HG02678 (cell line): ENCODE measurements at regions not wholly inside any gene's neighbourhood (a gene's known extent, or its start where the extent isn't known, plus 50 kb on each side); places are given as distances from the start of the nearest gene placed in this dataset.

Experiments used
- ATAC-seq: cut with Tn5 transposase; IDR thresholded peaks from one replicate; pipeline ENCODE4 v1.9.1; 2021; ENCODE audit warnings: mild to moderate bottlenecking, moderate library complexity; ENCODE audit not compliant: unreplicated experiment

GRCh38 chr5:2027790-2028189 is 145.1 kb upstream of the IRX4 start:
- ATAC-seq, result no peak

GRCh38 chr5:2024986-2025721 is 142.4 kb upstream of the IRX4 start:
- no peak for ATAC-seq

DNA sequence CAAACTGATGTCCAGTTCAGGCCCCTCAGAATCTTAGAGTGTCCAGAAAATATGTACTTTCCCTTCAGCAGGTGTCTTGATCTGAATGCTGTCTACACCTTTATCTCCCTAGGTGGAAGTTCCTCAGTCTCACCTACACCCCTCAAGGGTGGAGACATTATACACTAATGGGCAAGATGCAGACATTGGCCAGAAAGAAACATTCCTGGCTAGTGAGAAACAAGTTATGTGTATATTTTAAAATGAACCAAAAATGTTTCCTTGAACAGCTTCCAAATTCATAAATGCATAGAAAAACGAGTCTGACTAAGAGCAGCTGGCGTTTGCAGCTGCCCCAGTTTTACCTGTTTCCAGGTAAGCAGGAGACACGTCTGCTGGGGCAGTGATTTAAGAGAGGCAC is 140.5 kb upstream of the IRX4 start:
- ATAC-seq, result no peak

DNA sequence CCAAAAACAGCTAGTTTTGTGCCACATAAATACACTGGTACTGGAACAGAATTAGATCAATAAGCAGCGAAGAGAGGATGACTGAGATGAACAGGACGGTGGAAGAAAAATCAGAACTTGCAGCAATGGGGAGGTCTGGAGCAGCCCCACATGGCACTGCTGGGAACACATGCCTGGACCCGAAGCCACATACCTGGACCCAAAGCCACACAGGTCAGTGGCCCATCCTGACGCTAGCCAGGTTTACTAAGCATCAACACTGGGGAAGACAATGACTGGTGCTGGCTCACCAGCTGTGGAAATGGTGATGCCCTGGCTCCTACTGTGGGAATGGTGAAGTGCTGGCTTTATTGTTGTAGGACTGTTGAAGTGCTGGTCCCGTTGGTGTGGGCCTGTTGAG is 139.7 kb upstream of the IRX4 start:
- no peak for ATAC-seq

GRCh38 chr5:2021484-2022176 is 138.9 kb upstream of the IRX4 start:
- ATAC-seq, result no peak

- ATAC-seq, result no peak
Observed at GRCh38 chr5:2020730-2021129, 138.0 kb upstream of the IRX4 start.

GRCh38 chr5:2019716-2020115 is 137.0 kb upstream of the IRX4 start:
- ATAC-seq, result no peak

DNA sequence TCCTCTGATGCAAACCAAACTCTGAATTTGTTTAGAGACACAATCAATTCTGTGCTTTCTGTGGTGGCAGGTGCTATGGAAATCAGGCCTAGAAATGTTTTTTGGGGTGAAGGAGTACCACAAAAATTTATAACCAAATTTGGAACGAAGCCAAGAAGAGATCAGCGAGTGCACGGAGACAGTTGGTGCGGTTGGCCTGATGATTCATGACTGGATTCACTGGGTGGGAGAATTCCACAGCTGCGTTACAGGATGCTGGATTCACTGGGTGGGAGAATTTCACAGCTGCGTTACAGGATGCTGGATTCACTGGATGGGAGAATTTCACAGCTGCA is 135.6 kb upstream of the IRX4 start:
- no peak for ATAC-seq

DNA sequence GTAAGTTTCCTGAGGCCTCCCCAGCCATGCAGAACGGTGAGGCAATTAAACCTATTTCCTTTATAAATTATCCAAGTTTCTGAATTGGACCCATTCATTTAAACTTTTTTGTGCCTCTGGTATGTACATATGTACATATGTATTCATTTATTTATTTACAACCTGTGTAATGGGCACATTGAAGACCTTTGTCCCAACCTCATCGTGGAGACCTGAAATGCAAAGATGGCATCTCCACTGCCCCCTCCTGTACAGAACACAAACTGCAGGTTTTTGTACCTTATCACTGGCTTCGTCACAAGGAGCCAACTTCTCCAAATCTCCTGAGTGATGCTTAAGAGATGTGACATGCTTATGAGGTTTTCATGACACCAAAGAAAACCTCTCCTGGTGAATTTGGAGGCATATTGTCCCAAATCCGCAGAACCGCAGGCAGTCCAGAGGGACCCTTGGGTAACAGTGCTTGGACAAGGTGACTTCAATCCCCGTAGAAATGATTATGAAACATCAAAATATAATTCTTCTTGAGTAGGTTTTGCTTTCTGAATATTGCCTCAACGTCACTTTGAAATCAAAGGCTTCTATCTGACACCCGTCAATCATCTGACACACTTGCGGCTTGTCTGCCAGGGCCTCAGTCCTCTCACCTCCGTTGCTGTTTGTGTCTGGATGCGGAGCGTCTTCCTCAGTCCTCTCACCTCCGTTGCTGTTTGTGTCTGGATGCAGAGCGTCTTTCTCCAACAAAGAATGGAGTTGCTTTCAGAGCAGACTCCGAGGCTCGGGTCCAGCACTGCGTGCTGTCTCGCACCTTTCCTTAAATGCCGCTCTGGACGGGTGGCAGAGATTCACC is 135.0 kb upstream of the IRX4 start:
- ATAC-seq, result no peak

DNA sequence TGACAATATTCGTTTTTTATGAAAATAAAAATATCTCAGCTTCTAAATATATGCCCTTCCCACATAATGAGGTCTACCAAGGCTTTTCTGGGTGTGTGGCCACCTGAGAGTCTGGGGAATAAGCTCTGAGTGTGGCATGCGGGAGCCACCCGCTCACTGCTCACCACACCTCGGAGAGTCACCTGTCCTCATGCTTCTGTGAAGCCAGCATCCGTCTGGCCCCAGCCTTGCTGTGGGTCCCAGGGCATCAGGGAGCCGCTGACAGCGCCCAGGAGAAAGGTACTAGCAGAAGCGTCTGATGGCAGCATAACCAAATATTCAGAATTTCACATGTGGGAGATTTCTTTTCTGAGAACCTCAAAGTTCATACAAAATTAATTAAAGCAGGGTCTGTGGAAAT is 133.2 kb upstream of the IRX4 start:
- ATAC-seq, result no peak

GRCh38 chr5:2015124-2015848 is 132.6 kb upstream of the IRX4 start:
- ATAC-seq, result no peak

DNA sequence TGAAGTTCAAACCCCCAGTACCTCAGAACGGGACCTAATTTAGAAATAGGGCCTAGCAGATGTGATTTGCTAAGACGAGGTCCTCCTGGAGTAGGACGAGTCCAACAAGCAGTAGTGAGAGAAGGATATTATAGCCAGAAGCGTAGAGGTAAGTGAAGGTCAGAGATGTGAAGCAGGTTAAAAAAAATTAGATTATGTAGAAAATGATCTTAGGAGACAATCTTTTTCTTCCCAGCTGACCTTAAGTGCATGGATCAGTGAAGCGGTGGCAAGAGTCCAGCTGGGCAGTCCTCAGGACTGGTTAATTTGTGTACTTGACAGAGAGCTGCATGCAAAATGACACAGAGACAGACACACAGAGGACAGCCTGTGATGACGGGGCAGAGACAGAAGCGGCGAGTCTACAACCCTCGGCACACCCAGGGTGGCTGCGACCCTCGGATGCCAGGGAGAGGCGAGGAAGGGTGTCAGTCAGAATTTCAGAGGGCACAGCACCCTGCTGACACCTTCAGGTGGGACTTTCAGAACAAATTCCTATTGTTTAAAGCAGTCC is 131.4 kb upstream of the IRX4 start:
- ATAC-seq, result no peak

DNA sequence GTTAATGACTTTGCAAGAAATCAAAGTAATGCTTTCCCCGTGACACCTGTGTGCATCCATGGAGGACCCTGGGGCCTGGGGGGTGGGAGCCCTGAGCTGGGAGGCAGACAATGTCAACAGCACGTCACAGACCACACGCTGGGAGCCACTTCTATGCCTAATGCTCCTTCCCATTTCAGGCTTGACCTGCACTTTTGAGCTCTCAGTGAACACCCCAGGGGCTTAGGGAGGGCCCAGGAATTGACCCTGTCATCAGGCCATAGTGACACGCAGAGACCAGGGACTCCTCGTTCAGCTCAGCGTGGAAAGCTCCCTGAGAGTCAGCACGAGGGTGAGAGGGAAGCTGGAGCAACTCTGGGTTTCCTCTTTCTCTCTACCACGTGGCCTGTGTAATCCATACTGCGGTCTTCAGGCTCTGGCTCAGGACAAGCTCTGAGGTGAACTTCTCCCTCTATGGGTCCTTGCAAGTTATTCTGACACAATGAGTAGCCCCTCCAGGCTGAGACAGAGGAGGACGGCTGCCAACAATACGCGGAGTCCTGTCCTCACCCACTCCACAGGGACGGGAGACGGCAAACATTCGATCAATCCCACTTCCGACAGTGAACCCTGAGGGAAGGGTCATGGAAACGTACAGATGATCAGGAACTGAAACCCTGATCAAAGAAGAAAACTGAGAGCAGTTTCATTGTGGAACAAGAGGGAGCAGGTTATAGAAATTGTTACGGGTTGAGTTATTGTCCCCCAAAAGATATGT is 130.8 kb upstream of the IRX4 start:
- no peak for ATAC-seq

- ATAC-seq, result no peak
Observed at GRCh38 chr5:2012885-2013284, 130.2 kb upstream of the IRX4 start.

DNA sequence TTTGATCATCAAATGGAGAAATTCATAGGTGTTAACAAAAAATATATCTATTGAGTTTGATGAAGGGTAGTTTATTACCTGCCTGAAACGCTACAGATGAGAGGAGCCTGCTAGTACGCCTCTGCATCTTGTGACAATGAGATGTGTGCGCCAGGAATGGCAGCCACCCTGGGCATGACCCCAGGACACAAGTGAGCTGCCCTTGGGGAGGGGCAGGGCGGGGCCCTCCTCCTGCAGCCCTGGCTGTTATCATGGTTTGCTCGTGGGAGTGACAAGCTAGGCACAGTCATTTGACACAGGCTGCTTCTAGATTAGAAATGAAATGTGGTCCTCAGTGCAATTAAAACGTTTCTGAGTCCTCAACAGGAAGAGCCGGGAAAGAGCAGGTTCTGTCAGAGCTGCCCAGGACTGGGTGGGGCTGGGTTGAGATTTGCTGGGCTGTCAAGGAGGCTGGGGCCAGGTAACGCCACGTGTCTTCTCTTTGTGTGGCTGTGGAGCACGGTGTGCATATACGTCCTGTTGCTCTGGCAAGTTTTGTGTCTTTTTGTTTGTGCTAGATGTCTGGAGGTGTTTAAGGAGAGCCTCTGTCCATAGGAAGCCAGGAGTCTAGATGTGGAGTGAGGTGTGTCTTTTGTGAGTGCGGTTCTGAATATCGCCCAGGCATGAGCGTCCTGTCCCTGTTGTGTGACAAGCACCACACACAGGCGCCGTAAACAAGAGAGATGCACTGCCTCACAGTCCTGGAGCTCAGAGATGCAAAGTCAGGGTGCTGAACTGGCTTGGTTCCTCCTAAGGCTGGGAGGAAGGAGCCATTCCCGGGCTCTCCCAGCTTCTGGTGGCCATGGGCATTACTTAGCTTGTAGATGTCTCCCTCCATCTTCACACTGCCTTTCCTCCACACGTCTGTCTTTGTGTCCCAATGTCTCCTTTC is 129.0 kb upstream of the IRX4 start:
- ATAC-seq, result no peak

DNA sequence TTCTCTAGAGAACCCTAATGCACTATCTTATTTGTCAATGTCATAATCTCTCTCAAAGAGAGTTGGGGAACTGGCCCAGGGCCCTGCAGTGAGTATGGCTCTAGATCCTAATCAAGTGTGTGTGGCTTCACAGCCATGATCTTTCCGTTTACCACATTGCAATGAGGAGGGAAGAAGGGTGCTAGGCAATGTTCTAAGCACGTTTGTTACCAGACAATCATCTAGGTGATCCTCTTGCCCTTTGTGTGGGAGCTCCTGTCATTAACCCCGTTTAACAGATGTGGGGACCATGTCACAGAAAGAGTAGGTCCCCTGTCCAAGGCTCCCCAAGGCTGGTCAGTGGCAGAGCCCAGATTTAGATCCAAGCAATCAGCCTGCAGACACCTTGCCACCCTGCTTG is 128.2 kb upstream of the IRX4 start:
- ATAC-seq, result no peak

DNA sequence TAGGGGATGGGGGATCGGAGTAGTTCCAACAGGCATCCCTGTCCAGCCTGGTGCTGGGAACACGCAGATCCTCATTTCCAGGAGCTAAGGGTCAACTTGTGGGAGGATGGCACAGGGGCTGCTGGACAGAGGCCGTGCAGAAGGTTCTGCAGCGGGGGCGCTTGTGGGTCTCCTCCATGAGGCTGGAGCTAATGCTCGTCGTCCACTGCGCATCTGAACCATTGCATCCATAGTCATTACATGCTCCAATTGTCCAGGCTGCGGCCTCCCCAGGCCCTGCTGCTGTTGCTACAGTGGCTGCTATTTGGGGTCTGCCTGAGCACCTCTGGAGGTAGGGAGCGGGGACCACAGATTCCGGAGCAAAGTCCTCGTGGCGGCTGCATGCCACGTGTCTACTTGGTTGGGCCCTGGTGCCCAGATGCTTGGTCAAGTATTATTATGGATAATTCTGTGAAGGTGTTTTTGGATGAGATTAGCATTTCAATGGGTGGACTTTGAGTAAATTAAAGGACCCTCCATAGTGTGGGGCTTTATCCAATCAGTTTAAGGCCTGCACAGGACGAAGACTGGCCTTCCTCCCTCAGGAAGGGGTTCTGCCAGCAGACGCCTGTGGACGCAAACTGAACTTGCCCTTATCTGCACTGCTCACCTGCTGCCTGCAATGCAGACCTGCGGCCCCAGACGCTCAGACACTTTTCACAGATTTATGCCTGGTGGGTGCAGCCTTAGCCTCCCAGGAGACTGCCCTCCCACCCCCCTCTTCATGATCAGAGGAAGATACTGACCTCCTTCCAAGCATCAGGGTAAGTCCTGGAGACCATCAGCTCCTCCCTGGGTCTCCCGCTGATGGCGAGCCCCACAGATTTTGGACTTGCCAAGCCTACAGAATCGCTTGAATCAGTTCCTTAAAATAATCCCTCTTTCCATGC is 127.5 kb upstream of the IRX4 start:
- ATAC-seq, result no peak
